HCT116 (cell line): ENCODE measurements at regions not wholly inside any gene's neighbourhood (a gene's known extent, or its start where the extent isn't known, plus 50 kb on each side); places are given as distances from the start of the nearest gene placed in this dataset.

Source experiments
- ATAC-seq: fragments of 200-7000 bp; cut with Tn5 transposase; 2 replicates; pipeline ENCODE4 v1.9.1; 2020; ENCODE audit warnings: mild to moderate bottlenecking, moderate library complexity
- BruUV-seq: library from RNA; stranded (reverse); fragments of 400-500 nt; replicated peaks from 2 replicates; lab custom pipeline; 2021; lab: Mats Ljungman, UMichigan
- CTCF ChIA-PET: fragments of 300-600 bp; sonication (Branson Sonifier 250); formaldehyde crosslinking; loops from one replicate; lab custom pipeline; 2021; ENCODE audit warnings: antibody characterized with exemption; lab: Charles Lee
- POLR2A ChIA-PET: fragments of 300-600, 350-600 bp; sonication (Branson Sonifier 250); formaldehyde crosslinking; loops from one replicate; lab custom pipeline; 2021; ENCODE audit warnings: antibody characterized with exemption; lab: Charles Lee
- RAD21 ChIA-PET, 2 experiments: fragments of 300-600 bp; sonication (Branson Sonifier 250); formaldehyde crosslinking; loops; one replicate each; lab custom pipeline; 2023; ENCODE audit warnings: low total read pairs in 2 of 2; ENCODE audit not compliant: uncharacterized antibody in 2 of 2, unreplicated experiment in 2 of 2, low non-redundant PET in 1 of 2; lab: Charles Lee
- DNase-seq: peaks from one replicate; pipeline ENCODE4 v3.0.0-alpha.2; 2010; ENCODE audit warnings: low read depth, low spot score
- H2AFZ ChIP-seq: fragments of 200-600 bp; shearing (Covaris generic), sonication (generic); 2 replicates; pipeline ENCODE4 v1.6.1; 2017; ENCODE audit warnings: low read depth, mixed run types, mixed read lengths, antibody characterized with exemption, low read length; ENCODE audit not compliant: poor library complexity, severe bottlenecking
- H3K27ac ChIP-seq: 2 replicates; pipeline ENCODE4 v1.5.1; 2012; ENCODE audit warnings: low read depth, low read length
- H3K27me3 ChIP-seq: fragments of 200-600 bp; sonication (generic); 2 replicates; pipeline ENCODE4 v1.6.1; 2016; ENCODE audit warnings: mixed run types, low read length, mixed read lengths; ENCODE audit not compliant: insufficient read depth
- H3K36me3 ChIP-seq, 2 experiments: fragments of 200-500 bp in 1 of 2; fragments of 200-600 bp in 1 of 2; sonication (Bioruptor generic) in 1 of 2; sonication (generic) in 1 of 2; 2 replicates each; pipeline versions ENCODE4 v1.5.1 to v1.6.1; 2014 to 2016; ENCODE audit warnings: low read length in 2 of 2, inconsistent platforms in 1 of 2, mixed read lengths in 1 of 2, mixed run types in 1 of 2; ENCODE audit not compliant: insufficient read depth in 2 of 2, control insufficient read depth in 1 of 2
- H3K4me1 ChIP-seq, 2 experiments: fragments of 200-600 bp in 1 of 2; sonication (generic) in 1 of 2; 2 replicates each; pipeline versions ENCODE4 v1.5.1 to v1.6.1; 2012 to 2017; ENCODE audit warnings: low read length in 2 of 2, inconsistent platforms in 1 of 2, mild to moderate bottlenecking in 1 of 2, mixed read lengths in 1 of 2, mixed run types in 1 of 2, moderate library complexity in 1 of 2; ENCODE audit not compliant: insufficient read depth in 2 of 2, control insufficient read depth in 1 of 2
- H3K4me2 ChIP-seq: fragments of 200-600 bp; sonication (generic); 2 replicates; pipeline ENCODE4 v1.6.1; 2017; ENCODE audit warnings: mixed run types, low read length, mixed read lengths
- H3K4me3 ChIP-seq, 2 experiments: fragments of 200-600 bp in 1 of 2; sonication (generic) in 1 of 2; replicated peaks in 1 of 2; 2 replicates each; pipeline ENCODE4 v1.5.1; 2011 to 2016; ENCODE audit warnings: low read length in 2 of 2, control low read depth in 1 of 2, low read depth in 1 of 2, mild to moderate bottlenecking in 1 of 2, mixed read lengths in 1 of 2, mixed run types in 1 of 2
- H3K79me2 ChIP-seq: fragments of 200-600 bp; sonication (generic); 2 replicates; pipeline ENCODE4 v1.6.1; 2017; ENCODE audit warnings: mild to moderate bottlenecking, mixed run types, low read length, moderate library complexity, mixed read lengths; ENCODE audit not compliant: insufficient read depth
- H3K9ac ChIP-seq: fragments of 200-600 bp; sonication (generic); 2 replicates; pipeline ENCODE4 v1.6.1; 2016; ENCODE audit warnings: low read length, mixed read lengths
- H3K9me2 ChIP-seq: fragments of 200-600 bp; sonication (generic), shearing (Covaris generic); 2 replicates; pipeline ENCODE4 v1.6.1; 2017; ENCODE audit warnings: mixed run types, mild to moderate bottlenecking, moderate library complexity; ENCODE audit not compliant: insufficient read depth
- H3K9me3 ChIP-seq, 2 experiments: fragments of 200-500 bp in 1 of 2; fragments of 200-600 bp in 1 of 2; sonication (Bioruptor generic) in 1 of 2; sonication (generic) in 1 of 2; 2 replicates each; pipeline ENCODE4 v1.6.1; 2014 to 2017; ENCODE audit warnings: low read length in 2 of 2, mixed read lengths in 2 of 2, inconsistent platforms in 1 of 2, low read depth in 1 of 2, mild to moderate bottlenecking in 1 of 2, mixed run types in 1 of 2, moderate library complexity in 1 of 2; ENCODE audit not compliant: control insufficient read depth in 1 of 2, insufficient read depth in 1 of 2
- H4K20me1 ChIP-seq: fragments of 200-600 bp; sonication (generic), shearing (Covaris generic); 2 replicates; pipeline ENCODE4 v1.6.1; 2017; ENCODE audit warnings: mixed run types, mild to moderate bottlenecking, moderate library complexity; ENCODE audit not compliant: insufficient read depth
- CEBPB ChIP-seq: IDR thresholded peaks from 2 replicates; pipeline ENCODE4 v1.6.1; 2012; ENCODE audit warnings: low read depth
- CTCF ChIP-seq, 3 experiments: fragments of 200-600 bp in 1 of 3; sonication (generic) in 1 of 3; IDR thresholded peaks in 2 of 3; conservative IDR thresholded peaks in 1 of 3; 2 replicates each; pipeline ENCODE4 v1.5.1; 2012 to 2017; ENCODE audit warnings: low read depth in 2 of 3, low read length in 2 of 3, antibody characterized with exemption in 1 of 3, borderline replicate concordance in 1 of 3, control low read depth in 1 of 3, mild to moderate bottlenecking in 1 of 3, mixed read lengths in 1 of 3, mixed run types in 1 of 3, moderate library complexity in 1 of 3; ENCODE audit not compliant: insufficient read depth in 1 of 3
- EGR1 ChIP-seq: IDR thresholded peaks from 2 replicates; pipeline ENCODE4 v1.6.1; 2012; ENCODE audit warnings: low read depth
- FOSL1 ChIP-seq: IDR thresholded peaks from 2 replicates; pipeline ENCODE4 v1.6.1; 2012; ENCODE audit warnings: low read depth
- MAX ChIP-seq: IDR thresholded peaks from 2 replicates; pipeline ENCODE4 v1.6.1; 2012
- POLR2A ChIP-seq: IDR thresholded peaks from 2 replicates; pipeline ENCODE4 v1.7.0; 2011; ENCODE audit warnings: borderline replicate concordance; ENCODE audit not compliant: insufficient read depth, insufficient read length; ENCODE audit errors: extremely low read depth
- RAD21 ChIP-seq: IDR thresholded peaks from 2 replicates; pipeline ENCODE4 v1.6.1; 2012; ENCODE audit warnings: low read depth, mild to moderate bottlenecking
- SIN3A ChIP-seq: IDR thresholded peaks from 2 replicates; pipeline ENCODE4 v1.6.1; 2012; ENCODE audit warnings: low read depth
- SP1 ChIP-seq: IDR thresholded peaks from 2 replicates; pipeline ENCODE4 v1.6.1; 2012; ENCODE audit warnings: low read depth
- SRF ChIP-seq: IDR thresholded peaks from 2 replicates; pipeline ENCODE4 v1.6.1; 2012; ENCODE audit warnings: low read depth
- TCF7L2 ChIP-seq: IDR thresholded peaks from 2 replicates; pipeline ENCODE4 v1.7.0; 2011; ENCODE audit warnings: borderline replicate concordance, inconsistent platforms; ENCODE audit not compliant: insufficient read depth, insufficient read length; ENCODE audit errors: extremely low read depth
- YY1 ChIP-seq: IDR thresholded peaks from 2 replicates; pipeline ENCODE4 v1.6.1; 2011; ENCODE audit warnings: low read length, low read depth, moderate library complexity, mild to moderate bottlenecking; ENCODE audit not compliant: insufficient replicate concordance; ENCODE audit errors: extremely low read depth
- ZFX ChIP-seq: fragments of 450-650 bp; IDR thresholded peaks from 2 replicates; pipeline ENCODE4 v1.6.1; 2017
- ZNF274 ChIP-seq: fragments of 200-500 bp; sonication (Bioruptor generic); IDR thresholded peaks from 2 replicates; pipeline ENCODE4 v1.6.1; 2014; ENCODE audit warnings: mild to moderate bottlenecking, low read depth, low read length, inconsistent platforms
- intact Hi-C: fragments of 100-400 bp; cut with micrococcal nuclease; formaldehyde crosslinking; loops from 2 replicates; pipeline ENCODE4 v1.10.0; 2022
- TF ChIP-seq, protein P1 (sequence below): IDR thresholded peaks from 2 replicates; pipeline ENCODE4 v1.6.1; 2011; ENCODE audit warnings: mild to moderate bottlenecking, low read length, moderate library complexity; ENCODE audit not compliant: insufficient replicate concordance; ENCODE audit errors: extremely low read depth

- no peak overlapping the region for H3K4me3 ChIP-seq
- RAD21 ChIA-PET, result no interaction called here
- H3K4me2 ChIP-seq, result no peak overlapping the region
- TF ChIP-seq ZNF274 (no peak), SP1 (no peak), ZFX (no peak), RAD21 (no peak), SIN3A (no peak), POLR2A (no peak), TCF7L2 (no peak), YY1 (no peak), SRF (no peak), CTCF (IDR thresholded peaks at IDR 0.05 in 2 of 3, conservative IDR thresholded peaks at IDR 0.05 in 1 of 3; ENCODE audit: borderline replicate concordance in 1 of 3, insufficient read depth in 1 of 3, low read depth in 2 of 3, low read length in 2 of 3) (no peak), EGR1 (no peak), CEBPB (no peak), FOSL1 (no peak), MAX (no peak)
- TF ChIP-seq, protein P1, sequence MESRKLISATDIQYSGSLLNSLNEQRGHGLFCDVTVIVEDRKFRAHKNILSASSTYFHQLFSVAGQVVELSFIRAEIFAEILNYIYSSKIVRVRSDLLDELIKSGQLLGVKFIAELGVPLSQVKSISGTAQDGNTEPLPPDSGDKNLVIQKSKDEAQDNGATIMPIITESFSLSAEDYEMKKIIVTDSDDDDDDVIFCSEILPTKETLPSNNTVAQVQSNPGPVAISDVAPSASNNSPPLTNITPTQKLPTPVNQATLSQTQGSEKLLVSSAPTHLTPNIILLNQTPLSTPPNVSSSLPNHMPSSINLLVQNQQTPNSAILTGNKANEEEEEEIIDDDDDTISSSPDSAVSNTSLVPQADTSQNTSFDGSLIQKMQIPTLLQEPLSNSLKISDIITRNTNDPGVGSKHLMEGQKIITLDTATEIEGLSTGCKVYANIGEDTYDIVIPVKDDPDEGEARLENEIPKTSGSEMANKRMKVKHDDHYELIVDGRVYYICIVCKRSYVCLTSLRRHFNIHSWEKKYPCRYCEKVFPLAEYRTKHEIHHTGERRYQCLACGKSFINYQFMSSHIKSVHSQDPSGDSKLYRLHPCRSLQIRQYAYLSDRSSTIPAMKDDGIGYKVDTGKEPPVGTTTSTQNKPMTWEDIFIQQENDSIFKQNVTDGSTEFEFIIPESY, result no peak
- H3K9ac ChIP-seq, result no peak overlapping the region
- BruUV-seq, result no TSS peak
- H3K27ac ChIP-seq, result no peak overlapping the region
- H4K20me1 ChIP-seq, result no peaks in the 10 kb centered on the region
- CTCF ChIA-PET, result no interaction called here
- H3K79me2 ChIP-seq, result no peaks in the 10 kb centered on the region
- no peaks in the 10 kb centered on the region for H3K4me1 ChIP-seq
- ATAC-seq, result no peak
- no peaks in the 10 kb centered on the region for H3K9me3 ChIP-seq
- no peaks in the 10 kb centered on the region for H3K9me2 ChIP-seq
- H2AFZ ChIP-seq, result no peak overlapping the region
- intact Hi-C loops, result loop anchor here (10.0 kb wide), 1 partner anchor 790 kb away; no protein-coding TSS in a partner anchor
- POLR2A ChIA-PET, result no interaction called here
- no peak for DNase-seq
- H3K27me3 ChIP-seq, result peaks cover 32% of the 10 kb centered on the region; the same call in 1 of the 2 replicates
- no peaks in the 10 kb centered on the region for H3K36me3 ChIP-seq
These were observed 95.7 kb downstream of the RTL9 start for GRCh38 chrX:110454336-110454735.
